Osteoblast (primary cell): ENCODE measurements at regions not wholly inside any gene's neighbourhood (a gene's known extent, or its start where the extent isn't known, plus 50 kb on each side); places are given as distances from the start of the nearest gene placed in this dataset.

Experiments
- DNase-seq: peaks from one replicate; pipeline ENCODE4 v3.0.0; 2011; ENCODE audit warnings: low spot score, mixed read lengths; ENCODE audit not compliant: insufficient read length; ENCODE audit errors: missing footprints
- H2AFZ ChIP-seq: 2 replicates; pipeline ENCODE4 v1.6.0; 2011; ENCODE audit warnings: mild to moderate bottlenecking, low read length
- H3K27ac ChIP-seq: 2 replicates; pipeline ENCODE4 v1.5.1; 2011; ENCODE audit warnings: mild to moderate bottlenecking, low read depth, low read length, moderate library complexity
- H3K27me3 ChIP-seq: 2 replicates; pipeline ENCODE4 v1.6.0; 2012; ENCODE audit warnings: mild to moderate bottlenecking, control low read depth, inconsistent platforms, low read length, moderate library complexity; ENCODE audit not compliant: insufficient read depth
- H3K36me3 ChIP-seq: 2 replicates; pipeline ENCODE4 v1.5.1; 2011; ENCODE audit warnings: mild to moderate bottlenecking, low read length, control low read depth, moderate library complexity; ENCODE audit not compliant: insufficient read depth
- H3K4me1 ChIP-seq: 2 replicates; pipeline ENCODE4 v1.5.1; 2011; ENCODE audit warnings: mild to moderate bottlenecking, low read length, control low read depth, moderate library complexity; ENCODE audit not compliant: insufficient read depth
- H3K4me2 ChIP-seq: 2 replicates; pipeline ENCODE4 v1.6.0; 2011; ENCODE audit warnings: mild to moderate bottlenecking, low read length; ENCODE audit not compliant: insufficient read depth
- H3K4me3 ChIP-seq: fragments of 200-600 bp; sonication (generic); 3 replicates; pipeline ENCODE4 v1.5.1; 2012; ENCODE audit warnings: mild to moderate bottlenecking, low read length, inconsistent platforms; ENCODE audit not compliant: insufficient read depth
- H3K79me2 ChIP-seq: 2 replicates; pipeline ENCODE4 v1.6.0; 2012; ENCODE audit warnings: mild to moderate bottlenecking, low read length, control low read depth, inconsistent platforms; ENCODE audit not compliant: insufficient read depth
- H3K9me3 ChIP-seq: 2 replicates; pipeline ENCODE4 v1.5.1; 2011; ENCODE audit warnings: low read depth, low read length, control low read depth
- H4K20me1 ChIP-seq: 2 replicates; pipeline ENCODE4 v1.6.0; 2012; ENCODE audit warnings: mild to moderate bottlenecking, low read length, control low read depth; ENCODE audit not compliant: insufficient read depth
- TF ChIP-seq, protein P1 (sequence below): IDR thresholded peaks from 2 replicates; pipeline ENCODE4 v1.5.1; 2011; ENCODE audit warnings: mild to moderate bottlenecking, low read depth, low read length, moderate library complexity; ENCODE audit errors: extremely low read depth

DNA sequence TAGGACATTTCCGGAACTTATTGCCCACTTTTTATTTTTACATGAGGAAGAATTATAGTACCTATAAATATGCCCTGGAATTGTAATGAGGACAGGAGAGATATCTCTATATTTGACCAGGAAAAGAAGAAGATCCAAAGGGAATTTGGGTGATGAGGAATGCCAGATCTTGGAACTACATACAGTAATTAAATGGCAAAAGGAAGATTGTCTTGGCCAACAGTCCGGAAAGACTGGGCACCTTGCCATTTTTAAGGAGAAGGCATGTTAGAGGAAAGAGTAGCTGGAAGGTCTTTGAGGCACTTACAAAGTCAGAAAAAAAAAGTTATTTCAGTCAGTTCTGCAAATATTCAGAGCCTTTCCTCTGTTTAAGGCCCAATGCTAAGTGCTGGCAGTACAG, 616.4 kb downstream of the MED13L start:
- Histone ChIP-seq H3K4me3 (no peak overlapping the region), H3K4me1 (no peaks in the 10 kb centered on the region), H3K9me3 (no peaks in the 10 kb centered on the region), H3K79me2 (no peaks in the 10 kb centered on the region), H3K4me2 (no peak overlapping the region), H2AFZ (no peak overlapping the region), H3K36me3 (no peaks in the 10 kb centered on the region), H3K27me3 (no peaks in the 10 kb centered on the region), H4K20me1 (no peaks in the 10 kb centered on the region), H3K27ac (no peak overlapping the region)
- DNase-seq = no peak
- TF ChIP-seq, protein P1, sequence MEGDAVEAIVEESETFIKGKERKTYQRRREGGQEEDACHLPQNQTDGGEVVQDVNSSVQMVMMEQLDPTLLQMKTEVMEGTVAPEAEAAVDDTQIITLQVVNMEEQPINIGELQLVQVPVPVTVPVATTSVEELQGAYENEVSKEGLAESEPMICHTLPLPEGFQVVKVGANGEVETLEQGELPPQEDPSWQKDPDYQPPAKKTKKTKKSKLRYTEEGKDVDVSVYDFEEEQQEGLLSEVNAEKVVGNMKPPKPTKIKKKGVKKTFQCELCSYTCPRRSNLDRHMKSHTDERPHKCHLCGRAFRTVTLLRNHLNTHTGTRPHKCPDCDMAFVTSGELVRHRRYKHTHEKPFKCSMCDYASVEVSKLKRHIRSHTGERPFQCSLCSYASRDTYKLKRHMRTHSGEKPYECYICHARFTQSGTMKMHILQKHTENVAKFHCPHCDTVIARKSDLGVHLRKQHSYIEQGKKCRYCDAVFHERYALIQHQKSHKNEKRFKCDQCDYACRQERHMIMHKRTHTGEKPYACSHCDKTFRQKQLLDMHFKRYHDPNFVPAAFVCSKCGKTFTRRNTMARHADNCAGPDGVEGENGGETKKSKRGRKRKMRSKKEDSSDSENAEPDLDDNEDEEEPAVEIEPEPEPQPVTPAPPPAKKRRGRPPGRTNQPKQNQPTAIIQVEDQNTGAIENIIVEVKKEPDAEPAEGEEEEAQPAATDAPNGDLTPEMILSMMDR = no peak

DNA sequence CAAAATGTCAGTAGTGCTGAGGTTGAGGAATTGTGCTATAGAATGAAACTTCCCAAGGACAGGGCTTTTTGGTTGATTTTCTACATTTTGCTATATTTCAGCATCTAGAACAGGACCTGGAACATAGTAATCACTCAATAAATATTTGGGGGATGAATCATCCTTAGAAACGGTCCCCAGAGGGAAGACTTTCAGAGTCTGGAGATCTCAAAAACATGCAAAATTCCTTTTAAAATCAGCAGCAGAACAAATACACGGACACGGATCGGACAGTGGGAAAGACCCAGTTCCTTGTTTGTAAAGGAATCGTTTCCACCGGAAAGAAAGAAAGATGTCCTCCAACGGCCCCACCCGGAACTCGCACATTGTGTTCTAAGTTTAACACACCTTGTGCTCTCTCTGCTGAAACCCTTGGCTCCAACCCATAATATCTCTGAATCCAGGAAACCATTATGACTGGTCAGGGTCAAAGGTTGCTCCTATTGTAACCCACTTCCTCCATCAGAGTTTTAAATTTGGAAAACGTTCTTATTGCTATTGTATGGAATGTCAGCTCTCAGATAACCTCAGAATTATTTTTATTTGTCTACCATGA, 617.2 kb downstream of the MED13L start:
- Histone ChIP-seq H2AFZ (no peak overlapping the region), H3K4me2 (no peak overlapping the region)

DNA sequence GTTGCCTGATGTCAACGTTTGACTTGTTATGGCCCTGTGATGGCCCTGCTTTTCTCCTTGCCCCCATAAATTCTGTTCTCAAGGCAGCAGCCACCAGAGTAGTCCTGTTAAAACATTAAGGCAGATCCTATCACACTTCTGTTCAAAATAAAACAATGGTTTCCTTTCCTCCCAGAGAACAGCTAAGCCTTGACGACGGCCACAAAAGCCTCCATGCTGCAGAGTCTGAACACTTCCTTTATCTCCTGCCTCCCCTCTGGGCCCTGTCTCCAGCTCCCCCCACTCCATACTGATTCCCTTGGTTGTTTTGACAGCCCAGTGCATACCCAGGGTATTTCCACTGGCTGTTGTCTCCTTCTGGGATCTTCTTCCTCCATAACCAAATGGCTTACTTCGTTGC, 618.1 kb downstream of the MED13L start:
- no peaks in the 10 kb centered on the region for H3K9me3 ChIP-seq
- no peak for DNase-seq
- TF ChIP-seq, protein P1 = no peak

More for the DNA sequence above, 617.2 kb downstream of the MED13L start:
- no peaks in the 10 kb centered on the region for H3K79me2 ChIP-seq
- H4K20me1 ChIP-seq = no peaks in the 10 kb centered on the region
- H3K36me3 ChIP-seq = no peaks in the 10 kb centered on the region
- H3K27me3 ChIP-seq = no peaks in the 10 kb centered on the region
- DNase-seq = no peak
- no peaks in the 10 kb centered on the region for H3K9me3 ChIP-seq
- TF ChIP-seq, protein P1 = no peak
- H3K4me3 ChIP-seq = no peak overlapping the region
- no peak overlapping the region for H3K27ac ChIP-seq
- H3K4me1 ChIP-seq = no peaks in the 10 kb centered on the region

DNA sequence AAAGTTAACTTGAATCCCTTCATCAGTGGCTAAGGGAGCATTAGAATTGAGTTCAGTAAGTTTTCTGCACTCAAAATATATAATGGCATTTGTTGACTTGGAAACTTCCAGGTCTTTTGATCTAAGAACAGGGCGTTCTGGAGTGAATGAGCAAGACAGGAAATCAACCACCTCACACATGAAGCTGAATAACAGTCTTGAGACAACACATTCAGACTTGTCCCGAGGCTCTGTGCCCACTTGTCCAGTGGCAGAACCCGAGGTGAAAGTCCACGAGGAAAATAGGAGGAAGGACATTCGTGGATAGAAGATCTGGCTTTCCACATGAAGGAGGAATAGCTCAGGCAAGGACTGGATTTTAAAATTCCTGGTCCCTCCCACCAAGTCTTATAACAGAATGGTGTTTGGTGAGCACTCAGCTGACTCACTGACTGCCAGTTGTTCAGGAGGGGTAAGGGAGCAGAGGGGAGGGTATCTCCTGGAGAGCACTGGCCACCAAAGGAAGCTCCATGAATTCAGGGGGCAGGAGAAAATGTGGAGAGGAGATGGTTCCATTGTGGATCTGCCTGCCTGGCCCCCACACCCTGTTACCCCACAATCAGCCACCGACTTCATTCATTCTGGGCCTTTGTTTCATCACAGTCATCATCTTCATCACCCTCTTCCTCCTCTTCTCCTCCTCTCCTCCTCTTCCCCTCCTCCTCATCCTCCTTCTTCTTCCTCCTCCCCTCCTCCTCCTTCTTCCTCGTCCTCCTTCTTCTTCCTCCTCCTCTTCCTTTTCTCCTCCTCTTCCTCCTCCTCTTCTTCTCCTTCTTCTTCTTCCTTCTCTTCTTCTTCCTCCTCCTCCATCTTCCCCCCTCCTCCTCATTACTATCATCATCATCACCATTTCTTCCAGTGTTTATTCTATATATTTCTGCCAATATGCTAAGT, 620.1 kb downstream of the MED13L start:
- Histone ChIP-seq H3K79me2 (no peaks in the 10 kb centered on the region), H3K27me3 (no peaks in the 10 kb centered on the region), H3K27ac (no peak overlapping the region), H3K4me2 (no peak overlapping the region), H3K9me3 (no peaks in the 10 kb centered on the region), H3K4me3 (no peak overlapping the region), H2AFZ (no peak overlapping the region), H4K20me1 (no peaks in the 10 kb centered on the region), H3K4me1 (no peaks in the 10 kb centered on the region), H3K36me3 (no peaks in the 10 kb centered on the region)
- no peak for DNase-seq
- TF ChIP-seq, protein P1 = no peak

More for the DNA sequence above, 618.1 kb downstream of the MED13L start:
- Histone ChIP-seq H3K79me2 (no peaks in the 10 kb centered on the region), H3K4me2 (no peak overlapping the region), H3K27ac (no peak overlapping the region), H3K27me3 (no peaks in the 10 kb centered on the region), H3K4me3 (no peak overlapping the region), H4K20me1 (no peaks in the 10 kb centered on the region), H3K36me3 (no peaks in the 10 kb centered on the region), H2AFZ (no peak overlapping the region), H3K4me1 (no peaks in the 10 kb centered on the region)
